ENCODE measurements at regions not wholly inside any gene's neighbourhood (a gene's known extent, or its start where the extent isn't known, plus 50 kb on each side); places are given as distances from the start of the nearest gene placed in this dataset.
A peak's percentile ranks its signal among the peaks of the same experiment; 100 is the strongest.
"Not testable (repeated sequence)": the region's sequence is repeated elsewhere in the genome, so short reads cannot be mapped to it uniquely, and the experiment has no call there.

GRCh38 chr4:118587116-118587831 lies 97.9 kb upstream of the METTL14 start:
- DNase-seq (ENCODE audit: low spot score), result no peak

GRCh38 chr4:118587946-118588345 lies 97.2 kb upstream of the METTL14 start:
- no peak for DNase-seq (ENCODE audit: low spot score)

GRCh38 chr4:118589471-118590055 lies 95.6 kb upstream of the METTL14 start:
- no peak for DNase-seq (ENCODE audit: low spot score)

GRCh38 chr4:118591339-118592046 lies 93.7 kb upstream of the METTL14 start:
- peak; percentile 98 for DNase-seq (ENCODE audit: low spot score)

GRCh38 chr4:118592289-118592688 lies 92.9 kb upstream of the METTL14 start:
- DNase-seq (ENCODE audit: low spot score), result not testable (repeated sequence)

- not testable (repeated sequence) for DNase-seq (ENCODE audit: low spot score)
These were observed 89.3 kb upstream of the METTL14 start for GRCh38 chr4:118595883-118596282.

GRCh38 chr4:118625097-118625496 lies 60.1 kb upstream of the METTL14 start:
- not testable (repeated sequence) for DNase-seq (ENCODE audit: low spot score)

GRCh38 chr4:118629697-118630096 lies 55.5 kb upstream of the METTL14 start:
- not testable (repeated sequence) for DNase-seq (ENCODE audit: low spot score)

- not testable (repeated sequence) for DNase-seq (ENCODE audit: low spot score)
These were observed 54.3 kb upstream of the METTL14 start for GRCh38 chr4:118630897-118631296.

- not testable (repeated sequence) for DNase-seq (ENCODE audit: low spot score)
These were observed 53.7 kb upstream of the METTL14 start for GRCh38 chr4:118631321-118632050.

GRCh38 chr4:118633476-118633875 lies 51.7 kb upstream of the METTL14 start:
- DNase-seq (ENCODE audit: low spot score), result not testable (repeated sequence)

- DNase-seq (ENCODE audit: low spot score), result not testable (repeated sequence)
These were observed 50.9 kb upstream of the METTL14 start for GRCh38 chr4:118634126-118634875.

Measured in ecto neural progenitor cell (in vitro differentiated cells).